ENCODE measurements at regions not wholly inside any gene's neighbourhood (a gene's known extent, or its start where the extent isn't known, plus 50 kb on each side); places are given as distances from the start of the nearest gene placed in this dataset.

DNA sequence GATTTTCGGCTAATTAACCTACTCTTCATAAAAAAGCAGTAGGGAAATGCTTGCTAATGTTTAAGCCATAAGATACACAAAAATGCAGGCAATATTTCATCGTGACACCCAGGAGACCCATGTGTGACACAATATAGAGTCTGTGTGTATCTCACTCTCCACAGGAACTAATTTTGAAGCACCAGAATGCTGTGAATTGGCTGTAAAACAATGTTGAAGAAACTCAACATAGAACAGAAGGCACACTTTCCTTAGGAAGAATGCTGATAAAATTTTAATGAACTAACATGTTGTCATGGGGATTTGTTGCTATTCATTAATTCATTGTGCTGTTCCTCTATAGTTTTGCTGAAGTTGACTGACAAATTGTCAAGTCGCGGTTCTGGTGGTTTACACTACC is 249.4 kb upstream of the TFAP2D start:
- TF ChIP-seq, protein P1, sequence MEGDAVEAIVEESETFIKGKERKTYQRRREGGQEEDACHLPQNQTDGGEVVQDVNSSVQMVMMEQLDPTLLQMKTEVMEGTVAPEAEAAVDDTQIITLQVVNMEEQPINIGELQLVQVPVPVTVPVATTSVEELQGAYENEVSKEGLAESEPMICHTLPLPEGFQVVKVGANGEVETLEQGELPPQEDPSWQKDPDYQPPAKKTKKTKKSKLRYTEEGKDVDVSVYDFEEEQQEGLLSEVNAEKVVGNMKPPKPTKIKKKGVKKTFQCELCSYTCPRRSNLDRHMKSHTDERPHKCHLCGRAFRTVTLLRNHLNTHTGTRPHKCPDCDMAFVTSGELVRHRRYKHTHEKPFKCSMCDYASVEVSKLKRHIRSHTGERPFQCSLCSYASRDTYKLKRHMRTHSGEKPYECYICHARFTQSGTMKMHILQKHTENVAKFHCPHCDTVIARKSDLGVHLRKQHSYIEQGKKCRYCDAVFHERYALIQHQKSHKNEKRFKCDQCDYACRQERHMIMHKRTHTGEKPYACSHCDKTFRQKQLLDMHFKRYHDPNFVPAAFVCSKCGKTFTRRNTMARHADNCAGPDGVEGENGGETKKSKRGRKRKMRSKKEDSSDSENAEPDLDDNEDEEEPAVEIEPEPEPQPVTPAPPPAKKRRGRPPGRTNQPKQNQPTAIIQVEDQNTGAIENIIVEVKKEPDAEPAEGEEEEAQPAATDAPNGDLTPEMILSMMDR (IDR thresholded peaks at IDR 0.05) = no peak
- no peak for TF ChIP-seq ZNF416 (CRISPR knock-in tag; IDR thresholded peaks at IDR 0.05)

Measured in WTC11 (cell line).